GM18858 (cell line): ENCODE measurements at regions not wholly inside any gene's neighbourhood (a gene's known extent, or its start where the extent isn't known, plus 50 kb on each side); places are given as distances from the start of the nearest gene placed in this dataset.

Source experiments
- ATAC-seq: cut with Tn5 transposase; IDR thresholded peaks from one replicate; pipeline ENCODE4 v1.9.1; 2021; ENCODE audit not compliant: unreplicated experiment

GRCh38 chr2:198712485-198712884 lies 745.3 kb downstream of the SATB2 start:
- ATAC-seq: no peak

- ATAC-seq: no peak
Observed at GRCh38 chr2:198711484-198711883, 746.3 kb downstream of the SATB2 start.

- ATAC-seq: no peak
Observed at GRCh38 chr2:198710562-198710961, 747.2 kb downstream of the SATB2 start.

- ATAC-seq: no peak
Observed at GRCh38 chr2:198706476-198707082, 751.2 kb downstream of the SATB2 start.

GRCh38 chr2:198703281-198703680 lies 754.5 kb downstream of the SATB2 start:
- no peak for ATAC-seq

- ATAC-seq: no peak
Observed at GRCh38 chr2:198702796-198703195, 754.9 kb downstream of the SATB2 start.

GRCh38 chr2:198701481-198701880 lies 756.3 kb downstream of the SATB2 start:
- ATAC-seq: no peak

- no peak for ATAC-seq
Observed at GRCh38 chr2:198700319-198700718, 757.4 kb downstream of the SATB2 start.

- no peak for ATAC-seq
Observed at GRCh38 chr2:198698230-198698629, 759.5 kb downstream of the SATB2 start.

GRCh38 chr2:198697794-198698193 lies 759.9 kb downstream of the SATB2 start:
- ATAC-seq: no peak

- no peak for ATAC-seq
Observed at GRCh38 chr2:198697218-198697617, 760.5 kb downstream of the SATB2 start.

- ATAC-seq: no peak
Observed at GRCh38 chr2:198695879-198696278, 761.9 kb downstream of the SATB2 start.

- ATAC-seq: no peak
Observed at GRCh38 chr2:198692907-198693510, 764.7 kb downstream of the SATB2 start.

- ATAC-seq: no peak
Observed at GRCh38 chr2:198691236-198691635, 766.5 kb downstream of the SATB2 start.

- no peak for ATAC-seq
Observed at GRCh38 chr2:198664321-198664720, 793.4 kb downstream of the SATB2 start.

- ATAC-seq: no peak
Observed at GRCh38 chr2:198662905-198663304, 794.8 kb downstream of the SATB2 start.

- no peak for ATAC-seq
Observed at GRCh38 chr2:198660501-198660900, 797.2 kb downstream of the SATB2 start.

- ATAC-seq: no peak
Observed at GRCh38 chr2:198659096-198659870, 798.5 kb downstream of the SATB2 start.

- ATAC-seq: no peak
Observed at GRCh38 chr2:198657512-198658121, 800.1 kb downstream of the SATB2 start.

- ATAC-seq: no peak
Observed at GRCh38 chr2:198656869-198657268, 800.9 kb downstream of the SATB2 start.

GRCh38 chr2:198654646-198655045 lies 803.1 kb downstream of the SATB2 start:
- ATAC-seq: no peak

GRCh38 chr2:198653311-198653710 lies 804.4 kb downstream of the SATB2 start:
- ATAC-seq: no peak
